ENCODE measurements at regions not wholly inside any gene's neighbourhood (a gene's known extent, or its start where the extent isn't known, plus 50 kb on each side); places are given as distances from the start of the nearest gene placed in this dataset.

GRCh38 chr15:68483165-68483564, 51.2 kb upstream of the ITGA11 start:
- TF ChIP-seq EZH2 (IDR thresholded peaks at IDR 0.05; ENCODE audit: low read depth) = no peak
- no peak for TF ChIP-seq CTCF (conservative IDR thresholded peaks at IDR 0.05)

Data from PC-9 (cell line).